ENCODE measurements at regions not wholly inside any gene's neighbourhood (a gene's known extent, or its start where the extent isn't known, plus 50 kb on each side); places are given as distances from the start of the nearest gene placed in this dataset.
"Not testable (repeated sequence)": the region's sequence is repeated elsewhere in the genome, so short reads cannot be mapped to it uniquely, and the experiment has no call there.

- DNase-seq (ENCODE audit: low spot score) = no peak
Observed at GRCh38 chr18:34942276-34942675, 98.9 kb upstream of the MAPRE2 start.

- no peak for DNase-seq (ENCODE audit: low spot score)
Observed at GRCh38 chr18:34942975-34943374, 98.2 kb upstream of the MAPRE2 start.

- DNase-seq (ENCODE audit: low spot score) = no peak
Observed at GRCh38 chr18:34943587-34943986, 97.6 kb upstream of the MAPRE2 start.

GRCh38 chr18:34947711-34948125 lies 93.5 kb upstream of the MAPRE2 start:
- no peak for DNase-seq (ENCODE audit: low spot score)

- no peak for DNase-seq (ENCODE audit: low spot score)
Observed at GRCh38 chr18:34951625-34952379, 89.4 kb upstream of the MAPRE2 start.

GRCh38 chr18:34953212-34953611 lies 88.0 kb upstream of the MAPRE2 start:
- DNase-seq (ENCODE audit: low spot score) = no peak

GRCh38 chr18:34955494-34955893 lies 85.7 kb upstream of the MAPRE2 start:
- DNase-seq (ENCODE audit: low spot score) = not testable (repeated sequence)

GRCh38 chr18:34956663-34957062 lies 84.5 kb upstream of the MAPRE2 start:
- no peak for DNase-seq (ENCODE audit: low spot score)

- no peak for DNase-seq (ENCODE audit: low spot score)
Observed at GRCh38 chr18:34957119-34957863, 83.9 kb upstream of the MAPRE2 start.

- no peak for DNase-seq (ENCODE audit: low spot score)
Observed at GRCh38 chr18:34957864-34958259, 83.4 kb upstream of the MAPRE2 start.

- DNase-seq (ENCODE audit: low spot score) = no peak
Observed at GRCh38 chr18:34959211-34959829, 81.9 kb upstream of the MAPRE2 start.

GRCh38 chr18:34959989-34960388 lies 81.2 kb upstream of the MAPRE2 start:
- no peak for DNase-seq (ENCODE audit: low spot score)

GRCh38 chr18:34965108-34965507 lies 76.1 kb upstream of the MAPRE2 start:
- DNase-seq (ENCODE audit: low spot score) = no peak

GRCh38 chr18:34965566-34965965 lies 75.6 kb upstream of the MAPRE2 start:
- DNase-seq (ENCODE audit: low spot score) = no peak

GRCh38 chr18:34970106-34970505 lies 71.1 kb upstream of the MAPRE2 start:
- DNase-seq (ENCODE audit: low spot score) = no peak

GRCh38 chr18:34971313-34971712 lies 69.9 kb upstream of the MAPRE2 start:
- DNase-seq (ENCODE audit: low spot score) = no peak

GRCh38 chr18:34972765-34973414 lies 68.3 kb upstream of the MAPRE2 start:
- no peak for DNase-seq (ENCODE audit: low spot score)

GRCh38 chr18:34976123-34976522 lies 65.1 kb upstream of the MAPRE2 start:
- no peak for DNase-seq (ENCODE audit: low spot score)

- no peak for DNase-seq (ENCODE audit: low spot score)
Observed at GRCh38 chr18:34976534-34976898, 64.7 kb upstream of the MAPRE2 start.

GRCh38 chr18:34976899-34977837 lies 64.0 kb upstream of the MAPRE2 start:
- DNase-seq (ENCODE audit: low spot score) = peak; percentile 44

GRCh38 chr18:34977838-34978532 lies 63.2 kb upstream of the MAPRE2 start:
- DNase-seq (ENCODE audit: low spot score) = no peak
